ENCODE measurements at regions not wholly inside any gene's neighbourhood (a gene's known extent, or its start where the extent isn't known, plus 50 kb on each side); places are given as distances from the start of the nearest gene placed in this dataset.

- DNase-seq, result no peak
These were observed 94.0 kb upstream of the FAR2 start for GRCh38 chr12:29054858-29055663.

- DNase-seq, result no peak
These were observed 83.0 kb upstream of the FAR2 start for GRCh38 chr12:29066011-29066588.

- DNase-seq, result no peak
These were observed 81.6 kb upstream of the FAR2 start for GRCh38 chr12:29067430-29067829.

- DNase-seq, result no peak
These were observed 78.8 kb upstream of the FAR2 start for GRCh38 chr12:29070309-29070708.

GRCh38 chr12:29071099-29071498 lies 78.0 kb upstream of the FAR2 start:
- no peak for DNase-seq

- no peak for DNase-seq
These were observed 76.4 kb upstream of the FAR2 start for GRCh38 chr12:29072631-29073030.

GRCh38 chr12:29073631-29074239 lies 75.3 kb upstream of the FAR2 start:
- peak; percentile 30 to 72 for DNase-seq

GRCh38 chr12:29081101-29081500 lies 68.0 kb upstream of the FAR2 start:
- DNase-seq, result no peak

- no peak for DNase-seq
These were observed 66.6 kb upstream of the FAR2 start for GRCh38 chr12:29082522-29082921.

- DNase-seq, result no peak
These were observed 62.5 kb upstream of the FAR2 start for GRCh38 chr12:29086325-29087271.

- peak; percentile 9 to 38 for DNase-seq
These were observed 60.4 kb upstream of the FAR2 start for GRCh38 chr12:29088611-29089219.

Measured in NCI-H526 (cell line).